Neural cell (in vitro differentiated cells): ENCODE measurements at regions not wholly inside any gene's neighbourhood (a gene's known extent, or its start where the extent isn't known, plus 50 kb on each side); places are given as distances from the start of the nearest gene placed in this dataset.

Experiments used
- H2AFZ ChIP-seq: fragments of 200-600, 300-800 bp; sonication (generic), shearing (Covaris generic); 2 replicates; pipeline ENCODE4 v1.6.0; 2014; ENCODE audit warnings: low read depth, mild to moderate bottlenecking, antibody characterized with exemption, low read length, moderate library complexity
- H3F3A ChIP-seq: fragments of 200-600 bp; shearing (Covaris generic); 2 replicates; pipeline ENCODE4 v1.6.1; 2016; ENCODE audit warnings: mild to moderate bottlenecking, moderate library complexity, mixed read lengths, antibody characterized with exemption, low read length; ENCODE audit not compliant: insufficient read depth, poor library complexity, severe bottlenecking
- H3K27ac ChIP-seq: fragments of 200-600, 300-800 bp; sonication (generic), shearing (Covaris generic); 2 replicates; pipeline ENCODE4 v1.5.1; 2014; ENCODE audit warnings: mild to moderate bottlenecking, low read length, moderate library complexity
- H3K27me3 ChIP-seq: fragments of 300-800, 200-600 bp; sonication (generic), shearing (Covaris generic); 2 replicates; pipeline ENCODE4 v1.6.0; 2014; ENCODE audit warnings: mild to moderate bottlenecking, low read depth, low read length, moderate library complexity; ENCODE audit not compliant: insufficient read depth
- H3K36me3 ChIP-seq: fragments of 300-800, 200-600 bp; sonication (generic), shearing (Covaris generic); 2 replicates; pipeline ENCODE4 v1.5.1; 2014; ENCODE audit warnings: mild to moderate bottlenecking, antibody characterized with exemption, low read length, moderate library complexity; ENCODE audit not compliant: insufficient read depth
- H3K4me2 ChIP-seq: fragments of 300-800, 200-600 bp; sonication (generic), shearing (Covaris generic); 2 replicates; pipeline ENCODE4 v1.6.0; 2014; ENCODE audit warnings: mild to moderate bottlenecking, low read length
- H3K4me3 ChIP-seq: fragments of 300-800, 200-600 bp; sonication (generic), shearing (Covaris generic); 2 replicates; pipeline ENCODE4 v1.5.1; 2014; ENCODE audit warnings: mild to moderate bottlenecking, low read length, moderate library complexity
- H3K79me2 ChIP-seq: fragments of 200-600 bp; shearing (Covaris generic); replicated peaks from 2 replicates; pipeline ENCODE4 v1.6.0; 2014; ENCODE audit warnings: mild to moderate bottlenecking, low read length, moderate library complexity; ENCODE audit not compliant: insufficient read depth
- H3K9ac ChIP-seq: fragments of 300-800, 200-600 bp; sonication (generic), shearing (Covaris generic); 2 replicates; pipeline ENCODE4 v1.6.1; 2016; ENCODE audit warnings: mild to moderate bottlenecking, low read length, mixed read lengths
- H3K9me2 ChIP-seq: fragments of 200-600 bp; shearing (Covaris generic); 2 replicates; pipeline ENCODE4 v1.6.1; 2016; ENCODE audit warnings: mild to moderate bottlenecking, low read length, mixed read lengths; ENCODE audit not compliant: insufficient read depth
- H3K9me3 ChIP-seq: fragments of 200-600, 300-800 bp; sonication (generic), shearing (Covaris generic); 2 replicates; pipeline ENCODE4 v1.6.1; 2016; ENCODE audit warnings: mild to moderate bottlenecking, mixed run types, low read length, moderate library complexity, mixed read lengths
- H4K20me1 ChIP-seq: fragments of 200-600 bp; shearing (Covaris generic); 2 replicates; pipeline ENCODE4 v1.6.1; 2016; ENCODE audit warnings: mild to moderate bottlenecking, mixed run types; ENCODE audit not compliant: insufficient read depth
- CTCF ChIP-seq: fragments of 450-650 bp; IDR thresholded peaks from 2 replicates; pipeline ENCODE4 v1.5.1; 2014; ENCODE audit warnings: antibody characterized with exemption, mild to moderate bottlenecking, moderate library complexity; ENCODE audit not compliant: poor library complexity, severe bottlenecking
- EP300 ChIP-seq: fragments of 450-650 bp; conservative IDR thresholded peaks from 2 replicates; pipeline ENCODE4 v1.6.1; 2014; ENCODE audit warnings: antibody characterized with exemption, mild to moderate bottlenecking, moderate library complexity; ENCODE audit not compliant: poor library complexity, severe bottlenecking
- EZH2 ChIP-seq: fragments of 200-600, 300-800 bp; shearing (Covaris generic), sonication (generic); IDR thresholded peaks from 2 replicates; pipeline ENCODE4 v1.6.1; 2014; ENCODE audit warnings: antibody characterized with exemption, low read length, borderline replicate concordance, mild to moderate bottlenecking; ENCODE audit not compliant: insufficient read depth, poor library complexity, severe bottlenecking
- POLR2AphosphoS5 ChIP-seq: IDR thresholded peaks from 2 replicates; pipeline ENCODE4 v1.6.1; 2012
- RAD21 ChIP-seq: fragments of 450-650 bp; conservative IDR thresholded peaks from 2 replicates; pipeline ENCODE4 v1.6.1; 2014; ENCODE audit warnings: antibody characterized with exemption, mild to moderate bottlenecking, moderate library complexity
- REST ChIP-seq: IDR thresholded peaks from 2 replicates; pipeline ENCODE4 v1.6.1; 2012; ENCODE audit warnings: borderline replicate concordance
- SMC3 ChIP-seq: fragments of 450-650 bp; conservative IDR thresholded peaks from 2 replicates; pipeline ENCODE4 v1.6.1; 2014; ENCODE audit warnings: antibody characterized with exemption, mild to moderate bottlenecking, moderate library complexity; ENCODE audit not compliant: poor library complexity

GRCh38 chr2:2848621-2849333 is 517.7 kb upstream of the MYT1L start:
- Histone ChIP-seq H4K20me1 (no peaks in the 10 kb centered on the region), H3K9ac (peak overlapping the region; percentile 59), H3K9me3 (no peaks in the 10 kb centered on the region), H3K27ac (peak overlapping the region; percentile 75), H3K9me2 (no peaks in the 10 kb centered on the region), H3K79me2 (no peaks in the 10 kb centered on the region), H3K27me3 (no peaks in the 10 kb centered on the region), H3F3A (no peaks in the 10 kb centered on the region), H3K4me3 (no peak overlapping the region), H2AFZ (peak overlapping the region; percentile 38), H3K4me2 (no peak overlapping the region), H3K36me3 (no peaks in the 10 kb centered on the region)
- TF ChIP-seq RAD21 (peak; percentile 27), CTCF (no peak)

GRCh38 chr2:2848198-2848597 is 517.1 kb upstream of the MYT1L start:
- H2AFZ ChIP-seq, result peak overlapping the region; percentile 38
- H3K27ac ChIP-seq, result peak overlapping the region; percentile 75
- H3K27me3 ChIP-seq, result no peaks in the 10 kb centered on the region
- no peaks in the 10 kb centered on the region for H3K9me2 ChIP-seq
- H3K36me3 ChIP-seq, result no peaks in the 10 kb centered on the region
- H3K9ac ChIP-seq, result peak overlapping the region; percentile 59
- H3F3A ChIP-seq, result no peaks in the 10 kb centered on the region
- H3K79me2 ChIP-seq, result no peaks in the 10 kb centered on the region
- H3K4me2 ChIP-seq, result no peak overlapping the region
- no peak overlapping the region for H3K4me3 ChIP-seq
- no peaks in the 10 kb centered on the region for H4K20me1 ChIP-seq
- no peak for TF ChIP-seq EP300
- no peak for TF ChIP-seq REST
- TF ChIP-seq EZH2, result no peak
- no peak for TF ChIP-seq SMC3
- TF ChIP-seq RAD21, result no peak
- TF ChIP-seq POLR2AphosphoS5, result no peak
- no peak for TF ChIP-seq CTCF
- no peaks in the 10 kb centered on the region for H3K9me3 ChIP-seq
